ENCODE measurements at regions not wholly inside any gene's neighbourhood (a gene's known extent, or its start where the extent isn't known, plus 50 kb on each side); places are given as distances from the start of the nearest gene placed in this dataset.

- TF ChIP-seq CTCF (IDR thresholded peaks at IDR 0.05) (no peak), REST (IDR thresholded peaks at IDR 0.05; ENCODE audit: insufficient read depth in 1 of 2, low read depth in 2 of 2, low read length in 1 of 2) (no peak), TCF7L2 (IDR thresholded peaks at IDR 0.05; ENCODE audit: low read depth, low read length) (no peak), SIN3A (IDR thresholded peaks at IDR 0.05; ENCODE audit: borderline replicate concordance, insufficient read depth, low read depth, low read length) (no peak), POLR2AphosphoS5 (IDR thresholded peaks at IDR 0.05; ENCODE audit: low read depth, low read length) (no peak)
Observed at GRCh38 chr2:199679883-199680282, 171.1 kb downstream of the FTCDNL1 start.
